Cardiac fibroblast (primary cell): ENCODE measurements at regions not wholly inside any gene's neighbourhood (a gene's known extent, or its start where the extent isn't known, plus 50 kb on each side); places are given as distances from the start of the nearest gene placed in this dataset.
A peak's percentile ranks its signal among the peaks of the same experiment; 100 is the strongest.

Experiments
- DNase-seq, 2 donors: peaks; one replicate each; pipeline versions ENCODE4 v3.0.0 to v3.0.0-alpha.2; 2010; ENCODE audit warnings: low read depth in 2 of 2
- H3K4me3 ChIP-seq, 2 donors: replicated peaks in 1 of 2; 1 replicate in 1 of 2; 2 replicates in 1 of 2; pipeline ENCODE4 v1.5.1; 2011; ENCODE audit warnings: low read depth in 2 of 2, low read length in 2 of 2, mild to moderate bottlenecking in 2 of 2, moderate library complexity in 1 of 2
- TF ChIP-seq, protein P1 (sequence below): IDR thresholded peaks from one replicate; pipeline ENCODE4 v1.5.1; 2011; ENCODE audit warnings: low read depth, mild to moderate bottlenecking, low read length, inconsistent platforms

DNA sequence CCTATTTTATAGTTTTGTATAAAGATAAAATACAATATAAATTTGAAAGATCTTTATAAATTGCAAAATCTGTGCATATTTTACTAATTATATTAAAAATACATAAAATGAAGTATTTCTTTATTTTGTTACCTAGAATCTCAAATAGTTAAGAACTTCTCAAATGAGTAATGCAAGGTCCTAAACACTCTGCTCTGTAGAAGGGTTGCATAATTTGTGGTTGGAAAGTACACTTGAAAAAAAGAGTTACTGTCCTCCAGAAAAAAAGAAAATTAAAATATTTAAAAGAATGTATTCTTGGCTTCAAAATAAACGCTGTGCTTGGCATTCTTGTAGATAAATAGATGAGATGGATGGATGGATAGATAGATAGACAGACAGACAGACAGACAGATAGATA, 428.8 kb upstream of the CDH6 start:
- peak in 1 of 2 donors; percentile 59 for DNase-seq
- TF ChIP-seq, protein P1, sequence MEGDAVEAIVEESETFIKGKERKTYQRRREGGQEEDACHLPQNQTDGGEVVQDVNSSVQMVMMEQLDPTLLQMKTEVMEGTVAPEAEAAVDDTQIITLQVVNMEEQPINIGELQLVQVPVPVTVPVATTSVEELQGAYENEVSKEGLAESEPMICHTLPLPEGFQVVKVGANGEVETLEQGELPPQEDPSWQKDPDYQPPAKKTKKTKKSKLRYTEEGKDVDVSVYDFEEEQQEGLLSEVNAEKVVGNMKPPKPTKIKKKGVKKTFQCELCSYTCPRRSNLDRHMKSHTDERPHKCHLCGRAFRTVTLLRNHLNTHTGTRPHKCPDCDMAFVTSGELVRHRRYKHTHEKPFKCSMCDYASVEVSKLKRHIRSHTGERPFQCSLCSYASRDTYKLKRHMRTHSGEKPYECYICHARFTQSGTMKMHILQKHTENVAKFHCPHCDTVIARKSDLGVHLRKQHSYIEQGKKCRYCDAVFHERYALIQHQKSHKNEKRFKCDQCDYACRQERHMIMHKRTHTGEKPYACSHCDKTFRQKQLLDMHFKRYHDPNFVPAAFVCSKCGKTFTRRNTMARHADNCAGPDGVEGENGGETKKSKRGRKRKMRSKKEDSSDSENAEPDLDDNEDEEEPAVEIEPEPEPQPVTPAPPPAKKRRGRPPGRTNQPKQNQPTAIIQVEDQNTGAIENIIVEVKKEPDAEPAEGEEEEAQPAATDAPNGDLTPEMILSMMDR = no peak
- H3K4me3 ChIP-seq = no peak overlapping the region

DNA sequence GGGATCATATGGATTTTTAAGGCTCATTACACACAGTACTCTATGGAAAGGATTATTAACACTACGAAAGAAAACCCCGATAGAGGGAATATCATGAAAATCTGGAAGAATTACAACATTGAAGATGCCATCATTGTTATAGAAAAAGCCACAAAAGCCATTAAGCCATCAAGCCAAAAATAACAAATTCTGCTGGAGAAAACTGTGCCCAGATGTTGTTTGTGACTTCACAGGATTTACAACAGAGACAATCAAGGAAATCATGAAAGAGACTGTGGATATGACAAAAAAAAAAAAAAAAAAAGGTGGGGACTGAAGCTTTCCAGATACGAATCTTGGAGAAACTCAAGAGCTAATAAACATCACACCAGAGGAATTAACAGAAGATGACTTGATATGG, 433.8 kb upstream of the CDH6 start:
- TF ChIP-seq, protein P1 = no peak

DNA sequence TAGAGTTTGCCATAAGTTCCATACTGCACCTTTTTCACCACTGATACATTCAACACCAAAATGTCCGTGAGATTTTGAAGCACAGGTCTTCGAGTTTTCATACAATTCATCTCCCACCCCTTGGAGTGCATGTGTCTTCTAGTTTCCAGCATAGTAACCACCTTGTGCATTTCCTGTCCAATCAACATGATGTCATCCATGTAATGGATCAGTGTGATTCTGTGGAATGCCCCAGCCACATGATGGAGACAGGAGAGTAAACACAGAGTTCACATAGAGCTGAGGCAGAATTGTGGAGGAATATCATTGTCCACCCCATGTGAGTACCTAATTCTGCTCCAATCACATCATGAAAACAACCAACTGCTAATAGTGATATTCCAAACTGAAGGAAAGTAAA, 441.5 kb upstream of the CDH6 start:
- no peak for DNase-seq
- TF ChIP-seq, protein P1 = no peak
- H3K4me3 ChIP-seq = no peak overlapping the region

More for the DNA sequence above, 433.8 kb upstream of the CDH6 start:
- DNase-seq = no peak
- H3K4me3 ChIP-seq = no peak overlapping the region

DNA sequence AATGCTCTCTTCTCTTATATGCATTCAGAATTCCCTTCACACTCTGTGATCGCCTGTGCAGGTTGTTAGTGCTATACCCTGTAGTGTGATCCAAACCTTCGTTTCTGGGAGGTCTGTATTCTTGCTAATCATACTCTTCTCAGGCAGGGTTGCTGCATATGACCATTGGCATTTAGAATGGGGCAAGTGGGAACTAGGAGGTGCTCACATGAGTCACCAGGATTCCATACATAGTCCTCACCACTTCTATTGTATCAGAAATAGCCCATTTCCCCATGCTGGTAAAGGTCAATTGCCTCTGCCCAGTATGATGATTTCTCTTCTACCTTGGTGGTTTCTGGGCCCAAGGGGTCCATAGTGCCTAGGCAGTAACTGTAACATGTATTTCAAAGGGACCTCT, 443.5 kb upstream of the CDH6 start:
- TF ChIP-seq, protein P1 = no peak
- H3K4me3 ChIP-seq = no peak overlapping the region
- DNase-seq = peak in 1 of 2 donors; percentile 28

DNA sequence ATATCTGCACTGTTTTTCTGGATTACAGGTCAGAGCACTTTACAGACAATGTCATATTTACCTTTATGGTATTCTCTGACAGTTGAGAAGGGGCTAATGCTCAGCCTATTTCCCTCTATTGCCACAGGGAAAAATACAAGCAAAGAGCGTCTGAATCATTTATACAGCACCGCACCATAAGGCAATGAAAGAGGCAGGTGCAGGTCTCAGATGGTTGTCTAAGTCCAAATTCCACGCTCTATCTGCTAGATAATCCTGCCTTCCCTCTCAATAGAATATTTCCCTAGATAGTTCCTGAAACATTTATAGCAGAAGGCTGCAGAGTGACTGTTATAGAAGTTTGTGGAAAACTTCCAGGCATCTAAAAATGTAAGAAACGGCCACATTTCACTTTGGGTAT, 446.1 kb upstream of the CDH6 start:
- TF ChIP-seq, protein P1 = no peak
- DNase-seq = no peak
- no peak overlapping the region for H3K4me3 ChIP-seq

DNA sequence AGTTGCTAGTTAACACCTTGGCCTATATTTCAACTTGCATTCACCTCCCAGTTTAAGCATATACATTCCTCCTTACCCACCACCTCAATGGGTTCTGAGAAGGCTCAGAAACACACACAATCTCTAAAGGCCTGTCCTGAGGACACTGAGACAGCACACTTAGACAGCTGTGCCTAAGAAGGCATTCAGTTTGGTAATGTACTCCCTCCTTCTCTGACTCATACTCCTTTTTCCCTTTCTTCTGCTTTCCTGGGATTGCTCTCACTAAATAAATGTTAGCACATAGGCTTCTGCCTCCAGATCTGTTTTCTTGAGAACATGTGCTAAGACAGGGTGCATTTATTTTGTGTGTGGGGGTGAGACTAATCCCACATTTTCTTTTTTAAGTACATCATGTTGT, 456.8 kb upstream of the CDH6 start:
- no peak for DNase-seq
- TF ChIP-seq, protein P1 = no peak
- no peak overlapping the region for H3K4me3 ChIP-seq

DNA sequence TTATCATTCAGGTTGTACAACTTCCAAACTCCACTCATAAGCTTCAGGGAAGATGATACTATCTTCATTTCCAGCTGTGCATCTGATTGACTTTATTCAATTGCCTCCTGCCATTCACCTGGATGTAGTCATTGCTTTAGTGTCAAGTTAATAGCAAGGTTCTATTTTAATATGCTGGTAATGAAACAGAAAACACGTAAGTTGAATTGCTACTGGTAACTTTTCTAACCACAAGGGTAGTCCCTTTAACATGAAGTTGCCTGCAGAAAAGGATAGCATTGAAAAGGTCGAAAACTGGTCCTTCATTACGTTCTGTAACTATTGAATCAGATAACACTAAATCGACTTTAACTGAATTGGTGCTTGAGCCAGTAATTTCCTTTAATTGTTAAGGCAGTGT, 459.4 kb upstream of the CDH6 start:
- DNase-seq = no peak
- TF ChIP-seq, protein P1 = no peak
- no peak overlapping the region for H3K4me3 ChIP-seq
